GOT3 (cell line): ENCODE measurements at regions not wholly inside any gene's neighbourhood (a gene's known extent, or its start where the extent isn't known, plus 50 kb on each side); places are given as distances from the start of the nearest gene placed in this dataset.

ENCODE experiments used
- DNase-seq: peaks from one replicate; lab custom pipeline; 2025; ENCODE audit warnings: mixed read lengths; lab: John Stamatoyannopoulos, UW

- DNase-seq, result no peak
Observed at GRCh38 chr6:104087765-104088164, 772.0 kb downstream of the HACE1 start.

DNA sequence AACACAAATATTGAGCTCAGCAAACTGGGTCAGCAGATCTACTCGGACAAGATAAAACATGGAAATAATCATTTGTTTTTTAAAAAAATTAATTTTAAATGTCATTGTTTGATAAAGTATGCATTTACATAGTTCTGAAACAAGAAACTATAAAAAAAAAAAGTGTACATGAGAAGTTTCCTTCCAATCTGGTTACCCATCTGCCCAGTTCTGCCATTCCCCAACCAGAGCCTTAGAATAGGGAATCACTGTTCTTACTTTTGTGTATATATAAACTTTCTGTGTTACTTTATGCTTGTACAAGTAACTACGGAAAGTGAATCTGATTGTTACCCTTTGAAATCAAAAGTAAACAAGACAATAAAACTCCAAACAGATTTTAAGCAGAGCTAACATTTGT is 791.4 kb downstream of the HACE1 start:
- DNase-seq, result no peak

GRCh38 chr6:104064876-104065275 is 794.8 kb downstream of the HACE1 start:
- DNase-seq, result no peak

DNA sequence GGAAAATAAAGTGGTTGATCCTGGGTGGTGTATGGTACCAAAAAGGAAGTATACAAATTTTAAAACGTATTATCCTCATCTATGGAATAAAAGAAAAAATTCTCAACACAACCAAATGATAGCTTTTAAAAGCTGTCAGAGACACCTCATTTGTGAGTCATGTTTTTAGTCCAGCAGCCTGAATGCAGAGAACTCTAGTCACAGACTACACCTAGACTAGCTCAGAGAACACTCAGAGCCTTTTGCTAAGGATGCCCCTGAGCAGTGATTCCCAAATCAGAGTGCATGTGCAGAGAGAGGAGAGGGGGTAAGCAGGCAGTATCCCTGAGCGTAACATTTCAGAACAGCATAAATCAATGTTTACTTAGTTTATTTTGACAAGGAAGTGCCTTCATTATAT is 809.3 kb downstream of the HACE1 start:
- no peak for DNase-seq

- DNase-seq, result no peak
Observed at GRCh38 chr6:104046426-104046825, 813.3 kb downstream of the HACE1 start.

DNA sequence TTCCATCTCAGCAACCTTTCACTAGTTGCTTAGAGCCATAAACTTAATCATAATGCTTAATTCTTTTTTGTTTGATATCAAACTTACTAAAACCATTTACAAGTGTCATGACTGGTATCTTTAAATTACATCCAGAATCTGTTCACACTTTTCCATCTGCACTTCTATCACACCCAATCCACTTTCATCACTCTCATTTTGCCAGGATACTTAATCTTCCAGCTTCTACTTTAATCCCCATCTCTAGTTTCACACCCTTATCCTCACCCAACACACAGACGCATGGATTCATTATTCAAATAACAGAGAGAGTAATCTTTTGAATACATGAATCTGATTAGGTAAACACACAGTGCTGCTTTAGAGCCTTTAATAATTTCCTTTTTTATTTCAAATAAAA is 828.4 kb downstream of the HACE1 start:
- DNase-seq, result no peak

DNA sequence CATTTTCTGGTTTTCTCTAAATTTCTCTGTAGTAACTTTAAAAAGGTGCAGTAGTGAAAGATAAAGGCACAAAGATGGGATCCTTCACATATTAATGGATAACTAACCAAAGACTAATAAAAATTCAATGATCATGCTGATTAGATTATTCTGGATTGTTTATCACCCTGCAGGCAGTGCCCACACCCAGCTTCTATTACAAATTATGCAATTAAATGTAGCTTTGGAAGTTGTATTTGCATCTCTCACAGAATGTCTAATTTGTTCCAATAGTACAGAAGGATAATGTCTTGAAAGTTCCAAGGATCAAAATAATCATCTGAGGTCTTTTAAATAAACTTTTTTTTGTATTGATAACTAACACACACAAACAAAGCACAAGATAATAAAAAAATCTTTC is 837.6 kb downstream of the HACE1 start:
- no peak for DNase-seq

DNA sequence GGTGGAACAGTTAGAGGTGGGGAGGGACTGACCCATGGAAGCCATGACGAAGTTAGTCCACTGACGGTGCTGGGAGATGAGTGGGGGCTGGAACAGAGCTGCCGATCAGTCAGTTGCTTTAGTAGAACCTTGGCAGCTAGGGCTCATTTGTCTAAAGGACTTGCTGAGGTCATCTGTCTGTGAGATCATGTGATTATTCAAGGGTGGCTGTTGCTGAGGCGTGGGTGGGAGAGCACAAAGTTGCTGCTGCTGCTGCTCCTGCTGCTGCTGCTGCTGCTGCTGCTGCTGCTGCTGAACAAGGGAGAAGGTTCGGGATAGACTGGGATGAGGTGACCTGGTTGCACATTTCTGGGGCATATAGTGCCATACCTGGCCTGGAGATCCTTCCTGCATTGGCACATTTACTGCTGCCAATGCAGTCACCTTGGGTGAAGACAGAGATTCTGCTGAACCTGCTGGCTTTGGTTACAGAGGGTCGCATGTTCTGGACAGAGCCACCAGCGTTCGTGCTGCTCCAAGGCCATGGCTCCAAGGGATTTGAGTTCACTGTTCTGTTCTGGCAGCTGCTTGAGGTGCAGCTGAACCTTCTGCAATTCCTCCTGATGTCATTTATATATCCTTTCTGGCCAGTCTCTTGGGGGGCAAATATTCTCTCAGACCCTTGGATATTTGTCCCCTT is 840.5 kb downstream of the HACE1 start:
- no peak for DNase-seq

- no peak for DNase-seq
Observed at GRCh38 chr6:104017410-104018381, 842.0 kb downstream of the HACE1 start.

- DNase-seq, result no peak
Observed at GRCh38 chr6:104014163-104014959, 845.4 kb downstream of the HACE1 start.

GRCh38 chr6:104013312-104013971 is 846.3 kb downstream of the HACE1 start:
- no peak for DNase-seq

DNA sequence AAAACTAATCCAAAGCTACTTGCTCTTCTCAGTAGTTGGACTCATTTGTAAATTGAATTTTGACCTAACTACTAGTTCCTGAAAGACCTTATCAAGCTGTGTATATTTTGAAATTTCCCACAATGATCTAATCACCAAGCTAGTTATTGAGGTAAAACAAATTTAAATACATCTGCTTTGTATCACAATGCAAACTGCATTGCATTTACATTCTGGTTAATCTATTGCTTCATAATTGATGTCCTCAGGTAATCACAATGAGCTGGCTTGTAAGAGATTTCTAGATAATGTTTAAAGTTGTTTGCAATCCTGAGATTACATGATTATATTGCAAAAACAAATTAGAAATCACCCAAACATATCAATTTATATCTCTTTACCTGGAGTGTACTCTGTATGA is 848.8 kb downstream of the HACE1 start:
- DNase-seq, result no peak

- DNase-seq, result no peak
Observed at GRCh38 chr6:104003803-104004516, 855.8 kb downstream of the HACE1 start.

DNA sequence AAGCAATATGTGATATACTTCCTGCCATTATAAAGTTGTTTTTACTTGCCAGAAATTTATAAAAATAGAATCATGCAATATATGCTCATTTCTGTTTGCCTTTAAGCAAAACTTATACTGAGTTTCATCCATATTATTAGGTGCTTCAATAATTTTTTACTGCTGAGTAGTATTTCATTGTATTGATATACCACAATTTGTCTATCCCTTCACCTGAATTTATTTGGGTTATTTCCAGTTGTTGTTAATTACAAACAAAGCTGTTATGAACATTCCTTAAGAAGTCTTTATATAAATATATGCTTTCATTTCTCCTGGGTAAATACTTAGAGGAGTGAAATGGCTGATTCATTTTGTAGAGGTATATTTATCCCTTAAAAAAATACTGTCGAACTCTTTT is 864.1 kb downstream of the HACE1 start:
- no peak for DNase-seq

DNA sequence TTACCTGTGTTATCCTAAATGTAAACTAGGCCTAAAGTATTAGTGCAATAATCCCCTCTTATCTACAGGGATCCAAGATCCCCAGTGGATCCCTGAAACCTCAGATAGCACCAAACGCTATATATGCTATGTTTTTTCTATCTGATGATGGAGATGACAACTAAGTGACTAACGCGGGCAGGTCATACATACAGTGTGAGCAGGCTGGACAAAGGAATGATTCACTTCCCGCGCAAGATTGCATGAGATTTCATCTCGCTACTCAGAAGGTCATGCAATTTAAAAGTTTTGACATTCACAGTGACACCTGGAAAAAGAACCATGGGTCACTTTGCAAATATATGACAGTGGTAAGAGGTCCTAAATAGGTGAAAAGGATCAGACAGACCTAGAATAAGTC is 875.9 kb downstream of the HACE1 start:
- no peak for DNase-seq

- no peak for DNase-seq
Observed at GRCh38 chr6:103983011-103983410, 876.7 kb downstream of the HACE1 start.

GRCh38 chr6:103982574-103982973 is 877.1 kb downstream of the HACE1 start:
- DNase-seq, result no peak

DNA sequence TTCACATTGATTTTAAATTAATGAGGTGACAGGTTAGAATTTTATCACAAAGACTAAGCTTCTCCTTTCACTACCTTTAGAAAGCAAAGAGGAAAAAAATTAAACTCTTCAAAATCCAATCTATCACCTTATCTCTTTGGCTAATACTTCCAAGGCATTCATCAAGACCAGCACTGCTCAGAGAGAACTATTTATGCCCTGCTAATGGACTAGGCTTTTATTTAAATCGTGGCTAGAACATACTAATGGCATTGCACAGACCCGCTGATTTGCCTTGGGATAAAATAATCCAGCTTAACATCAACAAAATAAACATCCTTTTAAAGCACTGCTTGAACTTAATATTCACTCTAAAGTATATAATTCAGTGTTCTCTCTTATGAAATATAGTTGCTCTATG is 880.4 kb downstream of the HACE1 start:
- no peak for DNase-seq

- DNase-seq, result no peak
Observed at GRCh38 chr6:103937389-103937788, 922.3 kb downstream of the HACE1 start.

DNA sequence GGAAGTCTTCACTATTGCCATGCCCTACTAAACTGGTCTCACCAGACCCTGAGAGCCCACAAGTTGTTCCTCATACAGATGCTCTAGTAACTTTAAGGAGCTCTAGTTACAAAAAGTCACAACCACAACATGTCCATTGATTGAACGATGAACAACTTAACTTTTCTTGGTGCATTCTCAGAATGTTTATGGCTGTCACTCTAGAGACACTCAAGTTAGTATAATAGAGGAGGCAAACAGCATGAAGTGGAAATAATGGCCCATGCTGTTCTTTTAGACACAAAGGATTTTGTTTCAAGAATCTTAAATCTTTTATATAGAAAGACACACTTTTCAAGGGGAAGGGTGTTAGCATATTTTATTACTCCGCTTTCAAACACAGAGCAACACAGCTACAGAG is 934.4 kb downstream of the HACE1 start:
- DNase-seq, result no peak

- no peak for DNase-seq
Observed at GRCh38 chr6:103910018-103910417, 949.7 kb downstream of the HACE1 start.
